HG03342 (cell line): ENCODE measurements at regions not wholly inside any gene's neighbourhood (a gene's known extent, or its start where the extent isn't known, plus 50 kb on each side); places are given as distances from the start of the nearest gene placed in this dataset.

Source experiments
- ATAC-seq: cut with Tn5 transposase; IDR thresholded peaks from one replicate; pipeline ENCODE4 v1.9.1; 2021; ENCODE audit warnings: mild to moderate bottlenecking, moderate library complexity; ENCODE audit not compliant: unreplicated experiment

- no peak for ATAC-seq
These were observed 51.3 kb downstream of the BLTP1 start for GRCh38 chr4:122203407-122203806.

GRCh38 chr4:122205687-122206086 lies 53.6 kb downstream of the BLTP1 start:
- no peak for ATAC-seq

GRCh38 chr4:122212880-122213279 lies 60.7 kb downstream of the BLTP1 start:
- ATAC-seq = no peak

- ATAC-seq = peak; percentile 55
These were observed 66.6 kb downstream of the BLTP1 start for GRCh38 chr4:122218762-122219161.

GRCh38 chr4:122219356-122219755 lies 67.2 kb downstream of the BLTP1 start:
- ATAC-seq = no peak

GRCh38 chr4:122221322-122221721 lies 69.2 kb downstream of the BLTP1 start:
- ATAC-seq = no peak

GRCh38 chr4:122224348-122224747 lies 72.2 kb downstream of the BLTP1 start:
- no peak for ATAC-seq

GRCh38 chr4:122227202-122227601 lies 75.1 kb downstream of the BLTP1 start:
- no peak for ATAC-seq

GRCh38 chr4:122229857-122230256 lies 77.7 kb downstream of the BLTP1 start:
- ATAC-seq = no peak

- no peak for ATAC-seq
These were observed 80.5 kb downstream of the BLTP1 start for GRCh38 chr4:122232633-122233032.

GRCh38 chr4:122234686-122235085 lies 82.6 kb downstream of the BLTP1 start:
- ATAC-seq = no peak

GRCh38 chr4:122243785-122244184 lies 91.7 kb downstream of the BLTP1 start:
- ATAC-seq = no peak

- ATAC-seq = no peak
These were observed 92.6 kb downstream of the BLTP1 start for GRCh38 chr4:122244764-122245163.

GRCh38 chr4:122246551-122246950 lies 94.4 kb downstream of the BLTP1 start:
- no peak for ATAC-seq

- no peak for ATAC-seq
These were observed 97.2 kb downstream of the BLTP1 start for GRCh38 chr4:122249357-122249756.

- no peak for ATAC-seq
These were observed 100.5 kb downstream of the BLTP1 start for GRCh38 chr4:122252584-122252983.

GRCh38 chr4:122259849-122260248 lies 107.7 kb downstream of the BLTP1 start:
- ATAC-seq = no peak

- no peak for ATAC-seq
These were observed 102.5 kb upstream of the ADAD1 start for GRCh38 chr4:122276359-122276758.

GRCh38 chr4:122278976-122279375 lies 99.8 kb upstream of the ADAD1 start:
- ATAC-seq = no peak

- ATAC-seq = no peak
These were observed 99.1 kb upstream of the ADAD1 start for GRCh38 chr4:122279670-122280069.

- no peak for ATAC-seq
These were observed 93.5 kb upstream of the ADAD1 start for GRCh38 chr4:122285285-122285684.

- no peak for ATAC-seq
These were observed 85.1 kb upstream of the ADAD1 start for GRCh38 chr4:122293374-122294365.

- ATAC-seq = no peak
These were observed 81.1 kb upstream of the ADAD1 start for GRCh38 chr4:122297694-122298093.
